Upper lobe of left lung (tissue), 6 donors: ENCODE measurements at regions not wholly inside any gene's neighbourhood (a gene's known extent, or its start where the extent isn't known, plus 50 kb on each side); places are given as distances from the start of the nearest gene placed in this dataset.

Source experiments
- ATAC-seq, 2 donors: fragments of 200-7000 bp; cut with Tn5 transposase; one replicate each; pipeline ENCODE4 v1.9.1; 2022; ENCODE audit warnings: mild to moderate bottlenecking in 2 of 2, moderate library complexity in 2 of 2; ENCODE audit not compliant: low FRiP score in 2 of 2
- DNase-seq, 2 donors: peaks; one replicate each; pipeline ENCODE4 v3.0.0-alpha.2; 2019 to 2020
- H3K27ac ChIP-seq, 4 donors: fragments of 200-600 bp; sonication (generic); one replicate each; pipeline ENCODE4 v1.5.1; 2016 to 2019
- H3K27me3 ChIP-seq, 4 donors: fragments of 200-600 bp; sonication (generic); one replicate each; pipeline ENCODE4 v1.5.1; 2017 to 2019
- H3K36me3 ChIP-seq, 4 donors: fragments of 200-600 bp; sonication (generic); one replicate each; pipeline ENCODE4 v1.5.1; 2016 to 2019
- H3K4me1 ChIP-seq, 4 donors: fragments of 200-600 bp; sonication (generic); one replicate each; pipeline ENCODE4 v1.5.1; 2018 to 2019
- H3K4me3 ChIP-seq, 4 donors: fragments of 200-600 bp; sonication (generic); one replicate each; pipeline ENCODE4 v1.5.1; 2017 to 2019; ENCODE audit warnings: mild to moderate bottlenecking in 2 of 4, moderate library complexity in 1 of 4
- H3K9me3 ChIP-seq, 4 donors: fragments of 200-600 bp; sonication (generic); one replicate each; pipeline ENCODE4 v1.5.1; 2018 to 2019
- EP300 ChIP-seq, 4 donors: sonication (generic); formaldehyde crosslinking; IDR thresholded peaks; one replicate each; pipeline ENCODE4 v1.5.1; 2017; ENCODE audit warnings: antibody characterized with exemption in 4 of 4, control low read depth in 2 of 4
- POLR2A ChIP-seq, 4 donors: fragments of 450-650 bp; IDR thresholded peaks; one replicate each; pipeline ENCODE4 v1.5.1; 2016 to 2017; ENCODE audit warnings: antibody characterized with exemption in 4 of 4, mild to moderate bottlenecking in 2 of 4
- POLR2AphosphoS5 ChIP-seq, 2 donors: sonication (generic); formaldehyde crosslinking; IDR thresholded peaks; one replicate each; pipeline ENCODE4 v1.5.1; 2017; ENCODE audit warnings: antibody characterized with exemption in 2 of 2
- WGBS, 2 donors: methylation state at CpG; one replicate each; pipeline ENCODE4 v1.1.5; 2017 to 2018; 5-methylcytosine and 5-hydroxymethylcytosine counted together
- TF ChIP-seq, protein P1 (sequence below), 6 experiments: fragments of 450-650 bp in 4 of 6; fragments of 200-600 bp in 2 of 6; sonication (generic) in 2 of 6; IDR thresholded peaks; one replicate each; pipeline ENCODE4 v1.5.1; 2016 to 2019; ENCODE audit warnings: antibody characterized with exemption in 6 of 6
- donor health status: DM: no; HTN: no; CAD: no; lungs with moderate emphysema.
- donor health status: DM: no; HTN: yes; CAD: no; lungs with severe emphysema.

GRCh38 chr17:13334374-13334773, 267.4 kb downstream of the HS3ST3A1 start:
- TF ChIP-seq, protein P1, sequence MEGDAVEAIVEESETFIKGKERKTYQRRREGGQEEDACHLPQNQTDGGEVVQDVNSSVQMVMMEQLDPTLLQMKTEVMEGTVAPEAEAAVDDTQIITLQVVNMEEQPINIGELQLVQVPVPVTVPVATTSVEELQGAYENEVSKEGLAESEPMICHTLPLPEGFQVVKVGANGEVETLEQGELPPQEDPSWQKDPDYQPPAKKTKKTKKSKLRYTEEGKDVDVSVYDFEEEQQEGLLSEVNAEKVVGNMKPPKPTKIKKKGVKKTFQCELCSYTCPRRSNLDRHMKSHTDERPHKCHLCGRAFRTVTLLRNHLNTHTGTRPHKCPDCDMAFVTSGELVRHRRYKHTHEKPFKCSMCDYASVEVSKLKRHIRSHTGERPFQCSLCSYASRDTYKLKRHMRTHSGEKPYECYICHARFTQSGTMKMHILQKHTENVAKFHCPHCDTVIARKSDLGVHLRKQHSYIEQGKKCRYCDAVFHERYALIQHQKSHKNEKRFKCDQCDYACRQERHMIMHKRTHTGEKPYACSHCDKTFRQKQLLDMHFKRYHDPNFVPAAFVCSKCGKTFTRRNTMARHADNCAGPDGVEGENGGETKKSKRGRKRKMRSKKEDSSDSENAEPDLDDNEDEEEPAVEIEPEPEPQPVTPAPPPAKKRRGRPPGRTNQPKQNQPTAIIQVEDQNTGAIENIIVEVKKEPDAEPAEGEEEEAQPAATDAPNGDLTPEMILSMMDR (IDR thresholded peaks at IDR 0.05): no peak
- TF ChIP-seq EP300 (IDR thresholded peaks at IDR 0.05) (no peak), POLR2AphosphoS5 (IDR thresholded peaks at IDR 0.05) (no peak), POLR2A (IDR thresholded peaks at IDR 0.05) (no peak)
- Histone ChIP-seq H3K4me1 (peaks cover 0 to 7% (median 3%) of the 10 kb centered on the region in 4 donors), H3K36me3 (no peaks in the 10 kb centered on the region), H3K9me3 (no peaks in the 10 kb centered on the region), H3K27me3 (no peaks in the 10 kb centered on the region), H3K4me3 (no peak overlapping the region), H3K27ac (no peak overlapping the region)
- no peak for ATAC-seq
- 100% methylated on average over 1 of the region's 1 CpG for WGBS, 2 donors
- DNase-seq: no peak

DNA sequence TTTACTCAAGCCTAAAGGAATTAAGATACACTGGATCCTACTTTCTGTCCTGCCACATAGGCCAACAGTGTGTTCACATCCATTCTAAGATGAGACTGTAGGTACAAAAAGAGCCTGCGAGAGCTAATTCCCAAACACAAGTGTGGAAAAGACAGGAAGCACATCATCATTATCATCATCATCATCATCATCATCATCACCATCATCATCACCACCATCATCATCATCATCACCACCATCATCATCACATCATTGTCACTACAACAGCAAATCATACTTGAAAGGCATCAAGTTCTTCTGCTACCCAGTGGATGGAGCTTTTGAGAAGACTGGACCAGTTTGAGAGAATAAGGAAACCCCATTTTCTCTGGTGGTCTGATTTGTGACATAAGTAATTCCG, 268.1 kb downstream of the HS3ST3A1 start:
- no peak for TF ChIP-seq EP300 (IDR thresholded peaks at IDR 0.05)
- TF ChIP-seq POLR2AphosphoS5 (IDR thresholded peaks at IDR 0.05): no peak
- TF ChIP-seq, protein P1 (IDR thresholded peaks at IDR 0.05): no peak
- no peak for TF ChIP-seq POLR2A (IDR thresholded peaks at IDR 0.05)
- Histone ChIP-seq H3K27me3 (no peaks in the 10 kb centered on the region), H3K27ac (no peak overlapping the region), H3K4me3 (no peak overlapping the region), H3K36me3 (no peaks in the 10 kb centered on the region), H3K9me3 (no peaks in the 10 kb centered on the region), H3K4me1 (peaks cover 0 to 7% (median 3%) of the 10 kb centered on the region in 4 donors)
- WGBS, 2 donors: 91 to 97% methylated on average over 2 of the region's 2 CpGs
- DNase-seq: no peak
- ATAC-seq: no peak

DNA sequence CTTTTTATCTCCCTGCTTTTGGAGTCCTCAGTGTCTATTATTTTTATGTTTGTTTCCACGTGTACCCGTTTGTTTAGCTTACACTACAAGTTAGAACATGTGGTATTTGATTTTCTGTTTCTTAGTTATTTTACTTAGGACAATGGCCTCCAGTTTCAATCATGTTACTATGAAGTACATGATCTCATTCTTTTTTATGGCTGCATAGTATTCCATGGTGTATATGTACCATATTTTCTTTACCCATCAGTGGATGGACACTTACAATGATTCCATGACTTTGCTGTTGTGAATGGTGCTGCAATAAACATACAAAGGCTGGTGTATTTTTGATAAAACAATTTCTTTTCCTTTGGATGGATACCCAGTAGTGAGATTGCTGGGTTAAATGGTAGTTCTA, 269.5 kb downstream of the HS3ST3A1 start:
- TF ChIP-seq EP300 (IDR thresholded peaks at IDR 0.05): no peak
- TF ChIP-seq, protein P1 (IDR thresholded peaks at IDR 0.05): no peak
- TF ChIP-seq POLR2AphosphoS5 (IDR thresholded peaks at IDR 0.05): no peak
- no peak for TF ChIP-seq POLR2A (IDR thresholded peaks at IDR 0.05)
- H3K4me3 ChIP-seq: no peak overlapping the region
- 78 to 96% methylated on average over 2 of the region's 2 CpGs for WGBS, 2 donors
- no peaks in the 10 kb centered on the region for H3K4me1 ChIP-seq
- no peaks in the 10 kb centered on the region for H3K9me3 ChIP-seq
- H3K36me3 ChIP-seq: no peaks in the 10 kb centered on the region
- H3K27ac ChIP-seq: no peak overlapping the region
- no peaks in the 10 kb centered on the region for H3K27me3 ChIP-seq
- DNase-seq (no peak), ATAC-seq (no peak)

DNA sequence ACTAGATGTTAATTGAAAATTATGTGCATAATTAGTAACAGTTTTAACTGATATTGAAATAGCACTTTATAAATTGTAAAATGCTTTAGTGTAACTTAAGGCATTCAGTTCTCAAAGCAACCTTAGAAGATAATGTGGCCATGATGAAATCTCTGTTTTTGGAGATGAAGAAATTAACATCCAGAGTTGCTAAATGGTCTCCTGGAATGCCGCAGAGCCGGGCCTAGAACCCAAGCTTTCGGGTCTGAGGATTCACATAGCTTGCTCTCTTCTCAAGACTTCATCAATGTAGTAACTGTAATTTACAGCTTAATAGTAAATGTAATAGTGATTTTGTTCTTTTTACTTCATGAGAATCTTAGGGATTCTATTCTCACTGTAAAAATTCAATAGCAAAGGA, 272.3 kb downstream of the HS3ST3A1 start:
- Histone ChIP-seq H3K4me3 (no peak overlapping the region), H3K27me3 (no peaks in the 10 kb centered on the region), H3K36me3 (no peaks in the 10 kb centered on the region), H3K9me3 (no peaks in the 10 kb centered on the region), H3K4me1 (no peaks in the 10 kb centered on the region), H3K27ac (no peak overlapping the region)
- 93 to 100% methylated on average over 3 of the region's 3 CpGs for WGBS, 2 donors
- ATAC-seq (no peak), DNase-seq (no peak)
- TF ChIP-seq POLR2A (IDR thresholded peaks at IDR 0.05): no peak
- TF ChIP-seq EP300 (IDR thresholded peaks at IDR 0.05): no peak
- TF ChIP-seq, protein P1 (IDR thresholded peaks at IDR 0.05): no peak
- no peak for TF ChIP-seq POLR2AphosphoS5 (IDR thresholded peaks at IDR 0.05)

DNA sequence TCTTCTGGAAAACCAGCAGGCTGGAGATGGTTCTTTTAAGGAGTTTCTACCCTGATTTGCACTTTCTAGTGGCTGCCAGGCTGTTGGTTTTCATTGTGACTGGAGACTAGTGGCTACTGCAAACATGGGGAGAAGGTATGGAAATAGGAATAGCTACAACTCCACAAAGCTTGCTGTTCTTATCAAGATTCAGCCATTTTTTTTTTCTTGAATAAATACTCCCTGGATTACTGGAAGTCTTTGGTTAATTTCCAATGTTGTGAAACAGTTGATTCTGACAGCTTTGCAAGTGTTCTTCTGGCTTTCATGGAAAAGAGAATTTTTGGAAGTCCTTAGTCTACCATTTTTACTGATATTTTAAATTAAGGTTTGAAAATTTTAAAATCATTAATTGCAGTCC, 277.7 kb downstream of the HS3ST3A1 start:
- Histone ChIP-seq H3K9me3 (no peaks in the 10 kb centered on the region), H3K4me3 (no peak overlapping the region), H3K4me1 (peaks cover 0 to 11% (median 2%) of the 10 kb centered on the region in 4 donors), H3K36me3 (no peaks in the 10 kb centered on the region), H3K27ac (no peak overlapping the region), H3K27me3 (no peaks in the 10 kb centered on the region)
- TF ChIP-seq POLR2AphosphoS5 (IDR thresholded peaks at IDR 0.05): no peak
- no peak for TF ChIP-seq POLR2A (IDR thresholded peaks at IDR 0.05)
- TF ChIP-seq EP300 (IDR thresholded peaks at IDR 0.05): no peak
- no peak for DNase-seq
- ATAC-seq: no peak
